Body of pancreas (tissue), 4 donors: ENCODE measurements at regions not wholly inside any gene's neighbourhood (a gene's known extent, or its start where the extent isn't known, plus 50 kb on each side); places are given as distances from the start of the nearest gene placed in this dataset.

ENCODE experiments used
- ATAC-seq: fragments of 150-250 bp; one replicate; pipeline ENCODE4 v1.9.1; 2016
- DNase-seq, 4 donors: peaks; one replicate each; pipeline ENCODE4 v3.0.0-alpha.2; 2019
- H3K27ac ChIP-seq, 4 donors: fragments of 200-600 bp; sonication (generic); 1 replicate in 3 of 4; 2 replicates in 1 of 4; pipeline versions ENCODE4 v1.5.1 to v1.6.1; 2016 to 2019; ENCODE audit warnings: mild to moderate bottlenecking in 1 of 4, mixed read lengths in 1 of 4, moderate library complexity in 1 of 4
- H3K27me3 ChIP-seq, 2 donors: fragments of 200-600 bp; sonication (generic); one replicate each; pipeline ENCODE4 v1.6.0; 2016; ENCODE audit warnings: mild to moderate bottlenecking in 1 of 2
- H3K36me3 ChIP-seq, 2 donors: fragments of 200-600 bp; sonication (generic); replicated peaks in 1 of 2; 2 replicates each; pipeline ENCODE4 v1.5.1; 2016; ENCODE audit warnings: low read depth in 2 of 2; ENCODE audit not compliant: insufficient read depth in 1 of 2
- H3K4me1 ChIP-seq: fragments of 200-600 bp; sonication (generic); one replicate; pipeline ENCODE4 v1.6.0; 2016
- H3K4me3 ChIP-seq, 2 donors: fragments of 200-600 bp; sonication (generic); 1 replicate in 1 of 2; 2 replicates in 1 of 2; pipeline ENCODE4 v1.5.1; 2016 to 2019
- H3K9me3 ChIP-seq, 3 donors: fragments of 200-600 bp; sonication (generic); 1 replicate in 2 of 3; 2 replicates in 1 of 3; pipeline ENCODE4 v1.5.1; 2016
- POLR2A ChIP-seq, 3 donors: fragments of 450-650 bp; IDR thresholded peaks; one replicate each; pipeline ENCODE4 v1.6.1; 2016; ENCODE audit warnings: antibody characterized with exemption in 3 of 3, mild to moderate bottlenecking in 2 of 3
- WGBS, 2 donors: methylation state at CpG; one replicate each; pipeline ENCODE4 v1.1.5; 2017; 5-methylcytosine and 5-hydroxymethylcytosine counted together
- intact Hi-C: fragments of 100-400 bp; cut with DNase I; formaldehyde crosslinking; loops from one replicate; pipeline ENCODE4 v1.15.1; 2023
- TF ChIP-seq, protein P1 (sequence below), 7 experiments: fragments of 450-650 bp in 4 of 7; fragments of 200-600 bp in 3 of 7; sonication (generic) in 3 of 7; IDR thresholded peaks; one replicate each; pipeline ENCODE4 v1.5.1; 2016 to 2019; ENCODE audit warnings: antibody characterized with exemption in 7 of 7

DNA sequence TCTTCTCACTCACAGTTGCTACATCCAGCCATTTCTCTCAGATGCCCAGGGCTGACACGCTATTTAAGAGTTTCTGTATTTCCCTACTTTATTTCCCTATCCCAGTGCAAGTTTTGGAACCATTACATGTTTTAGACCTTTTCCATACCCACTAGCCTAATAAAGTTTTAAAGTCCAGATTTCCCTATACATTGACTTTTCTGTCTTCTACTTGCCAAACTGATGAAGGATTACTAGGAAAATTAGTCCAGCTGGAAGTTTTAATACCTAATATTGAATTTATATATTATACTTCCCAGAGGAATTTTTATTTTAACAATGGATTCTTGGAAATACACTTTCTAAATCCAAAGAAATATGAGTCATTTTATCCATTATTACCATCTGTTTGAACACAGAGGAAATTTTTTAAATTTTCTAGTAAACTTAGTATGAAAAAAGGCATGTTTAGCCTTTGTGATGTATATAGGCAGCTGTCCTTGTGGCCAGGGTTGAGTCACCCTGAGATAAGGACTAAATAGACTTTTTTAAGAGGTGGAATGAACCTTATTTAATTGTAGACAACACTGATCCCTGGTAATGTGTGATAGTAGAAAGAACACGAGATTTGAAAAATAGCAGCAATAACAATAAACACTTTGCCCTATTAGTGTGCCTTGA is 205.0 kb downstream of the TFEC start:
- WGBS, 2 donors, result 78 to 80% methylated on average over 2 of the region's 2 CpGs
- DNase-seq (no peak), ATAC-seq (no peak)
- no peak for TF ChIP-seq POLR2A (IDR thresholded peaks at IDR 0.05)
- TF ChIP-seq, protein P1, sequence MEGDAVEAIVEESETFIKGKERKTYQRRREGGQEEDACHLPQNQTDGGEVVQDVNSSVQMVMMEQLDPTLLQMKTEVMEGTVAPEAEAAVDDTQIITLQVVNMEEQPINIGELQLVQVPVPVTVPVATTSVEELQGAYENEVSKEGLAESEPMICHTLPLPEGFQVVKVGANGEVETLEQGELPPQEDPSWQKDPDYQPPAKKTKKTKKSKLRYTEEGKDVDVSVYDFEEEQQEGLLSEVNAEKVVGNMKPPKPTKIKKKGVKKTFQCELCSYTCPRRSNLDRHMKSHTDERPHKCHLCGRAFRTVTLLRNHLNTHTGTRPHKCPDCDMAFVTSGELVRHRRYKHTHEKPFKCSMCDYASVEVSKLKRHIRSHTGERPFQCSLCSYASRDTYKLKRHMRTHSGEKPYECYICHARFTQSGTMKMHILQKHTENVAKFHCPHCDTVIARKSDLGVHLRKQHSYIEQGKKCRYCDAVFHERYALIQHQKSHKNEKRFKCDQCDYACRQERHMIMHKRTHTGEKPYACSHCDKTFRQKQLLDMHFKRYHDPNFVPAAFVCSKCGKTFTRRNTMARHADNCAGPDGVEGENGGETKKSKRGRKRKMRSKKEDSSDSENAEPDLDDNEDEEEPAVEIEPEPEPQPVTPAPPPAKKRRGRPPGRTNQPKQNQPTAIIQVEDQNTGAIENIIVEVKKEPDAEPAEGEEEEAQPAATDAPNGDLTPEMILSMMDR (IDR thresholded peaks at IDR 0.05), result no peak
- intact Hi-C loops, result no loop called here
- H3K4me1 ChIP-seq, result no peaks in the 10 kb centered on the region
- H3K9me3 ChIP-seq, result no peaks in the 10 kb centered on the region
- H3K36me3 ChIP-seq, result no peaks in the 10 kb centered on the region
- H3K27me3 ChIP-seq, result no peaks in the 10 kb centered on the region
- H3K4me3 ChIP-seq, result no peak overlapping the region
- no peak overlapping the region for H3K27ac ChIP-seq

DNA sequence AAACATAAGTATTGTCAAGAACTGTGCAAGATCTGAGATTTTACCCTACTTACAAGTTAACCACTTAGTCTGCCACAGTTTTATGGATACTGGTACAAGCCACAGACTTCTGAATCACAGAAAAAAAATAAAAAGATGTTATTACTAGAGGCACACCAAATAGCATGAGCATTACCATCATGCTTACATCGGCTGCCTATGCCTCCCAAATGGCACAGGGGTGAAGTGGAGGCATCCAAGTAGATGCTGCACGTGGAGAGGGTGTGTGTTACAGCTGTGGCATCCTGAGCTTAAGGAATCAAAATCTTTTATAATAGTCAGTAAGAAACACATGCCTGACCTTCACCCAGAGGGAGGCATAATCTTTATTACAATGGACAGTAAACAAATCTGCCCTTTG is 207.8 kb downstream of the TFEC start:
- H3K27me3 ChIP-seq, result no peaks in the 10 kb centered on the region
- no peaks in the 10 kb centered on the region for H3K36me3 ChIP-seq
- no peaks in the 10 kb centered on the region for H3K9me3 ChIP-seq
- intact Hi-C loops, result no loop called here
- H3K4me1 ChIP-seq, result no peaks in the 10 kb centered on the region
- ATAC-seq (no peak), DNase-seq (no peak)
- TF ChIP-seq POLR2A (IDR thresholded peaks at IDR 0.05), result no peak
- no peak overlapping the region for H3K4me3 ChIP-seq
- no peak overlapping the region for H3K27ac ChIP-seq
- 79 to 88% methylated on average over 2 of the region's 2 CpGs for WGBS, 2 donors

DNA sequence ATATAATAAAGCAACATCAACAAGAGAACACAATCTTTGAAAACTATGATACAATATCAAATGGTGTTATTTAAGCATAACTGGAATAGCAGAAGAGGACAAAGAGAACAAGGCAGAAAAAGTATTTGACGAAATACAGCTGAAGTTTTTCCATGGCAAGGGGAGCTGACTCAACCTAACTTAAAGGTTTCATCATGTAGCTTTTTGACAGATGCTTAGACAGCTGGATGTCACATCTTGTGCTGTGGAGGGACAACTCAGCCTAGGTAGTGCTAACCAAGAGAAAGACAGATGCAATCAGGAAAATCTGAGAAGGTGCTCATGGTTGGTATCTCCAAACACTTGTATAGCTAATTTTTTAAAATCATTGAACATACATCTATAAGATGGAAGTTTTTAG is 208.2 kb downstream of the TFEC start:
- no peaks in the 10 kb centered on the region for H3K9me3 ChIP-seq
- DNase-seq (no peak), ATAC-seq (no peak)
- no peaks in the 10 kb centered on the region for H3K36me3 ChIP-seq
- no peaks in the 10 kb centered on the region for H3K27me3 ChIP-seq
- H3K27ac ChIP-seq, result no peak overlapping the region
- intact Hi-C loops, result no loop called here
- no peaks in the 10 kb centered on the region for H3K4me1 ChIP-seq
- WGBS, 2 donors, result 31 to 88% methylated on average over 1 of the region's 1 CpG
- TF ChIP-seq, protein P1 (IDR thresholded peaks at IDR 0.05), result no peak
- no peak for TF ChIP-seq POLR2A (IDR thresholded peaks at IDR 0.05)
- H3K4me3 ChIP-seq, result no peak overlapping the region

- TF ChIP-seq, protein P1 (IDR thresholded peaks at IDR 0.05), result no peak
- TF ChIP-seq POLR2A (IDR thresholded peaks at IDR 0.05), result no peak
- Histone ChIP-seq H3K4me3 (no peak overlapping the region), H3K4me1 (no peaks in the 10 kb centered on the region), H3K36me3 (no peaks in the 10 kb centered on the region), H3K27ac (no peak overlapping the region), H3K27me3 (no peaks in the 10 kb centered on the region), H3K9me3 (no peaks in the 10 kb centered on the region)
- intact Hi-C loops, result no loop called here
- DNase-seq, result no peak
- 77 to 84% methylated on average over 4 of the region's 4 CpGs for WGBS, 2 donors
- ATAC-seq, result no peak
Observed at GRCh38 chr7:115816318-115816974, 214.1 kb downstream of the TFEC start.

DNA sequence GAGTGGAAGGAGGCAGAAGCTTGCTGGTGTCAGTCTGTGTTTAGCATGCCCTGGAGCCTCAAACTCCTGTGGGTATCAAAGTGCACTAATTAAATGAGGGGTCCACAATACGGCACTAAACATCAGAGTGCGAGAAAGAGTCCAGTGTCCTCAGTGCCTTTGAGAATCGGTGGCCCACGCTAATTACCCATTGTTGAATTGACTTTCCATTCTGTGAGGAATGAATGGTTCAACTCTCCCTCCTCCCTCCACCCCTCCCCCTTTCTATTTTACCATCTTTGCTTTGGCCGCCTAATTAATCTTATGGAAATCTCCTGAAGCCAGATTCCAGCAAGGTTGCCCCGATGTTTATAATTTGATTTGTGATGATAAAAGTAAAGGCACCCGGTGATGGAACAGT is 217.8 kb downstream of the TFEC start:
- intact Hi-C loops, result no loop called here
- H3K4me3 ChIP-seq, result no peak overlapping the region
- no peaks in the 10 kb centered on the region for H3K9me3 ChIP-seq
- no peaks in the 10 kb centered on the region for H3K36me3 ChIP-seq
- no peaks in the 10 kb centered on the region for H3K27me3 ChIP-seq
- ATAC-seq (no peak), DNase-seq (no peak)
- H3K4me1 ChIP-seq, result no peaks in the 10 kb centered on the region
- H3K27ac ChIP-seq, result no peak overlapping the region
- WGBS, 2 donors, result 54 to 60% methylated on average over 7 of the region's 7 CpGs
- TF ChIP-seq, protein P1 (IDR thresholded peaks at IDR 0.05), result no peak
- TF ChIP-seq POLR2A (IDR thresholded peaks at IDR 0.05), result no peak
